ENCODE measurements at regions not wholly inside any gene's neighbourhood (a gene's known extent, or its start where the extent isn't known, plus 50 kb on each side); places are given as distances from the start of the nearest gene placed in this dataset.

GRCh38 chr2:898319-898718 is 52.3 kb upstream of the SNTG2 start:
- intact Hi-C loops (cut with micrococcal nuclease) = loop anchor here (10.0 kb wide), 1 partner anchor 184 kb away; no protein-coding TSS in a partner anchor
- CTCF ChIA-PET = no interaction called here
- no TSS peak for BruUV-seq (replicated peaks)

GRCh38 chr2:897091-897490 is 53.6 kb upstream of the SNTG2 start:
- POLR2A ChIA-PET = no interaction called here
- BruUV-seq (replicated peaks) = no TSS peak
- H3K36me3 Mint-ChIP-seq (ENCODE audit: insufficient read depth, unreplicated experiment) = peaks cover 12% of the 10 kb centered on the region

More at GRCh38 chr2:898319-898718, 52.3 kb upstream of the SNTG2 start:
- peaks cover under 1% of the 10 kb centered on the region for H3K4me1 Mint-ChIP-seq (ENCODE audit: insufficient read depth, unreplicated experiment)
- peaks cover 6% of the 10 kb centered on the region for H3K9me3 Mint-ChIP-seq (ENCODE audit: unreplicated experiment)
- no peaks in the 10 kb centered on the region for H3K27me3 Mint-ChIP-seq (ENCODE audit: insufficient read depth, unreplicated experiment)
- H3K27ac Mint-ChIP-seq (ENCODE audit: low read depth, unreplicated experiment) = no peak overlapping the region
- H3K4me3 Mint-ChIP-seq (ENCODE audit: unreplicated experiment) = no peak overlapping the region
- DNase-seq (ENCODE audit: unreplicated experiment) = no peak
- TF ChIP-seq CTCF (IDR thresholded peaks at IDR 0.05; ENCODE audit: unreplicated experiment) = no peak
- peaks cover 4% of the 10 kb centered on the region for H3K36me3 Mint-ChIP-seq (ENCODE audit: insufficient read depth, unreplicated experiment)
- POLR2A ChIA-PET = no interaction called here

GRCh38 chr2:893311-893710 is 57.3 kb upstream of the SNTG2 start:
- DNase-seq (ENCODE audit: unreplicated experiment) = peak; percentile 24
- BruUV-seq (replicated peaks) = no TSS peak
- POLR2A ChIA-PET = interaction anchor here (0.7 kb wide), 1 partner anchor 255 kb away, joined by 3 read pairs; no protein-coding TSS in a partner anchor
- intact Hi-C loops (cut with micrococcal nuclease) = loop anchor here (10.0 kb wide), 1 partner anchor 179 kb away; no protein-coding TSS in a partner anchor
- CTCF ChIA-PET = no interaction called here
- no peak for TF ChIP-seq CTCF (IDR thresholded peaks at IDR 0.05; ENCODE audit: unreplicated experiment)
- H3K36me3 Mint-ChIP-seq (ENCODE audit: insufficient read depth, unreplicated experiment) = peaks cover 12% of the 10 kb centered on the region
- peaks cover 6% of the 10 kb centered on the region for H3K9me3 Mint-ChIP-seq (ENCODE audit: unreplicated experiment)
- no peaks in the 10 kb centered on the region for H3K27me3 Mint-ChIP-seq (ENCODE audit: insufficient read depth, unreplicated experiment)
- no peaks in the 10 kb centered on the region for H3K4me1 Mint-ChIP-seq (ENCODE audit: insufficient read depth, unreplicated experiment)
- H3K4me3 Mint-ChIP-seq (ENCODE audit: unreplicated experiment) = no peak overlapping the region
- no peak overlapping the region for H3K27ac Mint-ChIP-seq (ENCODE audit: low read depth, unreplicated experiment)

More at GRCh38 chr2:897091-897490, 53.6 kb upstream of the SNTG2 start:
- Mint-ChIP-seq H3K27ac (ENCODE audit: low read depth, unreplicated experiment) (no peak overlapping the region), H3K27me3 (ENCODE audit: insufficient read depth, unreplicated experiment) (no peaks in the 10 kb centered on the region), H3K9me3 (ENCODE audit: unreplicated experiment) (peaks cover 6% of the 10 kb centered on the region), H3K4me3 (ENCODE audit: unreplicated experiment) (no peak overlapping the region), H3K4me1 (ENCODE audit: insufficient read depth, unreplicated experiment) (no peaks in the 10 kb centered on the region)
- CTCF ChIA-PET = interaction anchor here (0.5 to 0.6 kb wide), 2 partner anchors 323 to 686 kb away, joined by 3 read pairs; no protein-coding TSS in a partner anchor
- intact Hi-C loops (cut with micrococcal nuclease) = loop anchor here (10.0 kb wide), 1 partner anchor 182 kb away; no protein-coding TSS in a partner anchor
- no peak for TF ChIP-seq CTCF (IDR thresholded peaks at IDR 0.05; ENCODE audit: unreplicated experiment)
- DNase-seq (ENCODE audit: unreplicated experiment) = no peak

- CTCF ChIA-PET = no interaction called here
- no peak overlapping the region for H3K27ac Mint-ChIP-seq (ENCODE audit: low read depth, unreplicated experiment)
- no peaks in the 10 kb centered on the region for H3K27me3 Mint-ChIP-seq (ENCODE audit: insufficient read depth, unreplicated experiment)
- H3K36me3 Mint-ChIP-seq (ENCODE audit: insufficient read depth, unreplicated experiment) = peaks cover 12% of the 10 kb centered on the region
- DNase-seq (ENCODE audit: unreplicated experiment) = no peak
- no peaks in the 10 kb centered on the region for H3K4me1 Mint-ChIP-seq (ENCODE audit: insufficient read depth, unreplicated experiment)
- TF ChIP-seq CTCF (IDR thresholded peaks at IDR 0.05; ENCODE audit: unreplicated experiment) = no peak
- POLR2A ChIA-PET = interaction anchor here (0.7 kb wide), 1 partner anchor 255 kb away, joined by 3 read pairs; no protein-coding TSS in a partner anchor
- no TSS peak for BruUV-seq (replicated peaks)
- H3K9me3 Mint-ChIP-seq (ENCODE audit: unreplicated experiment) = peaks cover 3% of the 10 kb centered on the region
- intact Hi-C loops (cut with micrococcal nuclease) = loop anchor here (10.0 kb wide), 1 partner anchor 178 kb away; no protein-coding TSS in a partner anchor
- no peak overlapping the region for H3K4me3 Mint-ChIP-seq (ENCODE audit: unreplicated experiment)
Measured at GRCh38 chr2:892892-893291, 57.8 kb upstream of the SNTG2 start.

Measured in MCF 10A (cell line).